Stimulated activated memory B cell treated with anti-CD40 and anti-IgM and Interleukin-4, amounts not matched to agents 10 μg/mL and 1 μg/mL and 100 μg/mL, for 72 hours (primary cell): ENCODE measurements at regions not wholly inside any gene's neighbourhood (a gene's known extent, or its start where the extent isn't known, plus 50 kb on each side); places are given as distances from the start of the nearest gene placed in this dataset.
A peak's percentile ranks its signal among the peaks of the same experiment; 100 is the strongest.

Experiments
- ATAC-seq: fragments of 150-1000 bp; cut with Tn5 transposase; 2 replicates; pipeline ENCODE4 v1.10.0; 2021
- H3K27ac Mint-ChIP-seq: one replicate; pipeline ENCODE4 v1.8.0; 2022; ENCODE audit warnings: mild to moderate bottlenecking, mixed read lengths
- H3K27me3 Mint-ChIP-seq: one replicate; pipeline ENCODE4 v1.8.0; 2022; ENCODE audit warnings: mixed read lengths
- H3K36me3 Mint-ChIP-seq: one replicate; pipeline ENCODE4 v1.8.0; 2022; ENCODE audit warnings: mixed read lengths
- H3K4me1 Mint-ChIP-seq: one replicate; pipeline ENCODE4 v1.8.0; 2022; ENCODE audit warnings: mixed read lengths
- H3K4me3 Mint-ChIP-seq: one replicate; pipeline ENCODE4 v1.8.0; 2022; ENCODE audit warnings: mild to moderate bottlenecking, moderate library complexity, mixed read lengths
- H3K9me3 Mint-ChIP-seq: one replicate; pipeline ENCODE4 v1.8.0; 2022; ENCODE audit warnings: mixed read lengths

DNA sequence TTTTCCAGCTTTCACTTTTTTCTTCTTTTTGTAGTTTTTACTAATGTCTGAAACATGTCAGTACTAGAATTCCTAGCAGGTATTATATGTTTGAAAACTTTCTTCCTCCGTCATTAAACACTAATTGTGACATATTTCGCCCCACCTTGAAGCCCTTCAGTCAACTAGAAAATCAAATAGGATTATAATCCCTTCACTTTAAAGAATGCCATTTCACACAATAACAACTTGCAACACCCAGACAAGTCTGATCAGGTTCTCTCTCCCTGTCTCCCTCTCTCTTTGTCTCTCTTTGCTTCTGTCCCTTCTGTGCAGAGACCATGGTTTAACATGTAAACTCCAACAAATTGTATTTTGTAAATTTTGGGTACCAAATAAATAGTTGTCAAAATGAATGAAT is 373.5 kb downstream of the SEMA3D start:
- no peaks in the 10 kb centered on the region for H3K36me3 Mint-ChIP-seq
- no peak for ATAC-seq
- H3K27me3 Mint-ChIP-seq = no peaks in the 10 kb centered on the region
- H3K9me3 Mint-ChIP-seq = no peaks in the 10 kb centered on the region
- H3K4me1 Mint-ChIP-seq = no peaks in the 10 kb centered on the region
- no peak overlapping the region for H3K4me3 Mint-ChIP-seq
- no peak overlapping the region for H3K27ac Mint-ChIP-seq

DNA sequence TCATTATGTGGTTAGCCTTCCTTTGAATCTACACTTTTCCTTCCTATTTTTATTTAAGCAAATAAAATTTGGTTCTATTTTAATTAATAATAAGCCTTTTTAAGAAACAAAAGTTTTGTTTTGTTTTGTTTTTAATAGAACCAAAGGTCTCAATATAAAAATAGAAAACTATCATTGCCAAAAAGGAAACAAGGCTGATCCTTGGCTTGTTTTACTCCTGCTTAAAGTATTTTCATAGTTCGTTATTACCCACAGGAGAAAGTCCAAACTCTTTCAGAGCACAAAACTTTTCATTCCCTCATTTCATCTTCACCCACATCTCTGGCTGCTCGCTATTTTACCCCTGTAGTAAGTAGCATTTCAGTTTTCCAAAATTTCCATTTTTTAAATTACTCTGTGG is 374.8 kb downstream of the SEMA3D start:
- no peaks in the 10 kb centered on the region for H3K36me3 Mint-ChIP-seq
- no peak overlapping the region for H3K4me3 Mint-ChIP-seq
- H3K27ac Mint-ChIP-seq = no peak overlapping the region
- no peaks in the 10 kb centered on the region for H3K4me1 Mint-ChIP-seq
- H3K27me3 Mint-ChIP-seq = no peaks in the 10 kb centered on the region
- no peak for ATAC-seq
- no peaks in the 10 kb centered on the region for H3K9me3 Mint-ChIP-seq

DNA sequence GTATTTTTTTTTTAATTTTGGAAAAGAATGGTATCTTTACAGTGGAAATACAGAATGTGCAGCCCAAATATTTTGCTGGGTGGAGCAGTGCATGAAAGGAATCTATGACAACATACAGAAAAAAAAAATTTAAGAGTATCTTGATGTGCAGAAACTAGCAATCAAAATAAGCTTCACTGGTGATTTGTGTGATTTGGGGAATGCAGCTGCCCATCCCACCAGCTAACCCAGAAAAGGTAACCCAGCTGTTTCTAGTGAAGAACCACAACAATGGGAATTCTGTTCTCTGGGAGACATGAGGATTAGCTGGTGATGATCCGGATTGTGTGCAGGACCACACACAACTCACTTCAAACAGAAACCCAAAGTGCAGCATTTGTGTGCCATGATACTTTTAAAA is 375.5 kb downstream of the SEMA3D start:
- H3K4me1 Mint-ChIP-seq = no peaks in the 10 kb centered on the region
- no peak overlapping the region for H3K4me3 Mint-ChIP-seq
- no peaks in the 10 kb centered on the region for H3K36me3 Mint-ChIP-seq
- H3K9me3 Mint-ChIP-seq = no peaks in the 10 kb centered on the region
- no peak overlapping the region for H3K27ac Mint-ChIP-seq
- no peak for ATAC-seq
- no peaks in the 10 kb centered on the region for H3K27me3 Mint-ChIP-seq

DNA sequence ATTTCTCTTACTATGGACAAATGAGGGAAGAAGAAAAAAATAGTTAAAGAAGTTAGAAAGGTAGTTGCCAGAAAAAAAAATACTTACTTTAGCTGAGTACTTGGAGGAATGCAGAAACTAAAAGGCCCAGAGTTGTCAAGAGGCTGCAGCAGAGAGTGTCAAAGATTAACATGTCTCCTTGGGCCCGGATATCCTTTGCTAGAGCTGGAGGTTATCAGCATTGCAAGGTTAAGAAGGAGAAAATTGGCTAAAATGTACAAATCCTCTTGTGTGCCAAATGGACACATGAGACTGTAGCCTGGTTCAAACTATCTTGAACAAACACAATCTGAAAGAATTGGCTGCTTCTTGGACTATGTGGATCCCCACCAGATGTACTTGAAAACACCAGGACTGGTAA is 377.0 kb downstream of the SEMA3D start:
- no peak overlapping the region for H3K27ac Mint-ChIP-seq
- no peak for ATAC-seq
- H3K9me3 Mint-ChIP-seq = no peaks in the 10 kb centered on the region
- no peaks in the 10 kb centered on the region for H3K36me3 Mint-ChIP-seq
- H3K27me3 Mint-ChIP-seq = no peaks in the 10 kb centered on the region
- H3K4me1 Mint-ChIP-seq = no peaks in the 10 kb centered on the region
- H3K4me3 Mint-ChIP-seq = no peak overlapping the region

DNA sequence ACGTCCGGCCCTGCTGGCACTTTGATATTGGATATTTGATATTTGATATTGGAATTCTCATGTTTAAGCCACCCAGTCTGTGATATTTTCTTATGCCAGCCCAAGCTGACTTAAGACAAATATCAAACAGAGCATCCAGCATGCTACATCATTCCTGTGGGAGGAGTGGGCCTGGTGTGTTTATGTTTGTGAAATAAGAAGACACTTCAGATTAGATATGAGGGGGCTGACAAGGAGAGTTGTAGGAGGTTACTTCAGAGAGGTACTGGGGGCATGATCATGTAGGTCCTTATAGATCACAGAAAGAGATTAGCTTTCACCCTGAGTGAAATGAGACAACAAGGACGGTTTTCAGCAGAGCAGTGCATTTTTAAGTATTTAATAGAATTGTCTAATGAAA is 382.9 kb downstream of the SEMA3D start:
- Mint-ChIP-seq H3K4me1 (no peaks in the 10 kb centered on the region), H3K9me3 (peaks cover 3% of the 10 kb centered on the region), H3K27ac (no peak overlapping the region), H3K4me3 (no peak overlapping the region), H3K27me3 (no peaks in the 10 kb centered on the region), H3K36me3 (no peaks in the 10 kb centered on the region)
- no peak for ATAC-seq

DNA sequence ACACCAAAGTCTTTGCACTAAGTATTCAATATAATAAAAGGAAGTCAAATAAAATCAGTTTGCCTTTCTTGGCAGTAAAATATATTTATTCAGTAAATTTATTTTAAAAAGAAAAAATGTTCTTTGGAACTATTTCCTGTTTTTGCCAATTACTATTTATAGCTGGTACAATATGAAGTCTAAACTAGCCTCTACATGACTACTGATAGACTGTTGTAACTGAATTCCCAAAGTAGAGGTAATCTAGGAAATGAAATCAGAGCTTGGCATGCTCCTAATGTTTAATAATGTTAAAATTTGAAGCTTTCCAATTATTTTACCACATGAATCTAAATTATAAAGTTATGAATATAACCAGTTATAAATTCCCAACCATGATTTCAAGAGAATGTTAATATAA is 385.5 kb downstream of the SEMA3D start:
- Mint-ChIP-seq H3K36me3 (no peaks in the 10 kb centered on the region), H3K4me3 (no peak overlapping the region), H3K27me3 (no peaks in the 10 kb centered on the region), H3K4me1 (no peaks in the 10 kb centered on the region), H3K27ac (no peak overlapping the region), H3K9me3 (peaks cover 7% of the 10 kb centered on the region)
- no peak for ATAC-seq

DNA sequence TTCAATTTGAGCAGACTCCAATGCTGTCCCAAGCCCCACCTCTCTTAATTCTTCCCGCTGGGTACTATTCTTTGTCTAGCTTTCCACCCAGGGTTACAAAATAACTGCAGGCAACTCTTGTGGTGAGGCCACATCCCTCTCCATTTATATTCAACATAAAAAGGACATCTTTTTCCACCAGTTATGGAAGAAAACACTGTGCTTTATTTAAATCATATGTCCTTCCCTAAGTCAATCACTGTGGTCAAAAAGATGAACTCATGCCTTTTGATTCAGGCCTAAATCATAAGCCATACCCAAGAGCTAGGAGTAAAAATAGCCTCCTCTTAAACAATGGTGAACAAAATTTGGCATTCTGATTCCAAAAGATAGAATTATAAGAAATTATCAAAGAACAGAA is 386.0 kb downstream of the SEMA3D start:
- Mint-ChIP-seq H3K4me3 (no peak overlapping the region), H3K27ac (no peak overlapping the region), H3K36me3 (no peaks in the 10 kb centered on the region), H3K4me1 (no peaks in the 10 kb centered on the region), H3K27me3 (no peaks in the 10 kb centered on the region), H3K9me3 (peaks cover 11% of the 10 kb centered on the region)
- ATAC-seq = no peak

DNA sequence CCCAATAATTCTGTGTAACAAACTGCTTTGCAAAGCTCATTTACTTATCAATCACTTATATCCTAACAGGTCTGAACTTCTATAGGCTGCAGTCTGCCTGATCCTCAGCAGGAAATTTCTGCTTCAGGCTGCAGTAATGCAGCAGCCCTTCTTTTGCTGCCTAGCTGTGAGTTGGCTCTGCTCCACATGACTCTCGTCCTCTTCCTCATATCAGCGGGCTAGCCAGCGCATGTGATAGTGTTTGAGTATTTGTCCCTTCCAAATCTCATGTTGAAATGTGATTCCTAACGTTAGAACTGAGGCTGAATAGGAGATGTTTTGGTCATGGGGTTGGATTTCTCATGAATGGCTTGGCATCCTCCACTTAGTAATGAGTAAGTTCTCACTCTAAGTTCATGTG is 387.8 kb downstream of the SEMA3D start:
- Mint-ChIP-seq H3K4me3 (no peak overlapping the region), H3K9me3 (peaks cover 11% of the 10 kb centered on the region), H3K27ac (no peak overlapping the region), H3K4me1 (no peaks in the 10 kb centered on the region), H3K36me3 (no peaks in the 10 kb centered on the region), H3K27me3 (no peaks in the 10 kb centered on the region)
- ATAC-seq = no peak

DNA sequence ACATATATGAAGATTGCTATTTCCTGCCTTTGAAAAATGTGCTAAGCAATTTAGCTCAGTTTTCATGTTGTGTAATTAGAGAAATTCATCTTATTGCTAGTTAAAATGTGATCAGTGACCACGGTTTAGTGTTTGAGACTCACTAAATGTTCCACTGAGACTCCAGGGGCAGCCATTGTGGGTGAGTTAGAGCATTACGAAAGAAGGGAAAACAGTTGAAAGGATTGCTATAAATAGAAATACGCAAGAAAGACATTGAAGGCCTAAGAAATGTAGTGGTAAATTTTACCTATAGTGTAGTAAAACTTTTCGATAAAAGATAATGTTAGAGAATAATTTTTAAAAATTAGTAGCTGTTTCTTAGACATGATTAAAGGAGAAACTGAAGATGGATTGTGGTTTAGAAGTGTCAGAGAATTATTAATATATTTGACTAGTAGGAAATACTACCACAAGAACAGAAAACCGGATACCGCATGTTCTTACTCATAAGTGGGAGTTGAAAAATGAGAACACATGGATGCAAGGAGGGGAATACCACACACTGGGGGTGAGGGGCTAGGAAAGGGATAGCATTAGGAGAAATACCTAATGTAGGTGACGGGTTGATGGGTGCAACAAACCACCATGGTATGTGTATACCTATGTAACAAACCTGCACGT is 394.5 kb downstream of the SEMA3D start:
- Mint-ChIP-seq H3K9me3 (peaks cover 8% of the 10 kb centered on the region), H3K36me3 (no peaks in the 10 kb centered on the region), H3K27me3 (no peaks in the 10 kb centered on the region), H3K4me3 (no peak overlapping the region), H3K4me1 (no peaks in the 10 kb centered on the region), H3K27ac (no peak overlapping the region)
- ATAC-seq = no peak

DNA sequence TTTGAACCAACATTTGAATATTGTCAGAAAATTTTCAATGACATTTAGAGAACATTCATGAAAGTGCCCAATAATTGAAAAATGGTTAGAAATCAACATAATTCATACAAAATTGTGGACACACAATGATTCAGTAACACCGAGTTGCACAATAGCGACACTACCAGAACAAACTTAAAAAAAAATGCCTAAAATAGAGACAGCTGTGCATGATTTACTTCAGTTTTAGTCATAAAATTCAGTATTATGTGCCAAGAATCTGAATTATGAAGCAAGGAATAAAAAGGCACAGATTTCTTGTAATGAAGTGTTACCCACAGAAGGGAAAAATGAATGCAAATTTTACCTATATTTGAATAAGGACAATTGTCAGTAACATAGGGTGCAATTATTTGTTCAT is 396.0 kb downstream of the SEMA3D start:
- Mint-ChIP-seq H3K9me3 (peaks cover under 1% of the 10 kb centered on the region), H3K36me3 (no peaks in the 10 kb centered on the region)
- ATAC-seq = no peak

DNA sequence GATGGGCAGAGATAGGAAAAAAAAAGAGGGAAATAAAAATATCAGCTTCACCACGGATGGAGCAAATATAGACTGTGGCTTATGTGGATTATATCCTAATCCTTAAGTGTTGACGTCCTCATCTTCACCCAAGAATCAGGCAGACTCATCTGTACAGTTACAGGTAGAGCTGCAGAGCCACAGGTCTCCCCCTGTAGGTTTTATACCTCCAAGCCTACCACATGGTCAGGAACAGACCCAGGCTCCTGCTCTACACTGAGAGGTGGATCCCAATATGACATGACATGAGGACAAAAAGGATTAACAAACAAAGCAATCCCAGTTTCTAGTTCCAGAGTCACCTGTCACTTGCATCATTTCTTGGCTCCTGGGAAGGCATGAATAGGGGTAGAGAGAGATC is 400.8 kb downstream of the SEMA3D start:
- H3K27ac Mint-ChIP-seq = no peak overlapping the region
- peak; percentile 43 for ATAC-seq
- H3K36me3 Mint-ChIP-seq = no peaks in the 10 kb centered on the region
- H3K27me3 Mint-ChIP-seq = no peaks in the 10 kb centered on the region
- H3K4me3 Mint-ChIP-seq = no peak overlapping the region
- H3K9me3 Mint-ChIP-seq = no peaks in the 10 kb centered on the region
- no peaks in the 10 kb centered on the region for H3K4me1 Mint-ChIP-seq

More for the DNA sequence above, 396.0 kb downstream of the SEMA3D start:
- no peak overlapping the region for H3K27ac Mint-ChIP-seq
- H3K4me1 Mint-ChIP-seq = no peaks in the 10 kb centered on the region
- H3K27me3 Mint-ChIP-seq = no peaks in the 10 kb centered on the region
- no peak overlapping the region for H3K4me3 Mint-ChIP-seq

DNA sequence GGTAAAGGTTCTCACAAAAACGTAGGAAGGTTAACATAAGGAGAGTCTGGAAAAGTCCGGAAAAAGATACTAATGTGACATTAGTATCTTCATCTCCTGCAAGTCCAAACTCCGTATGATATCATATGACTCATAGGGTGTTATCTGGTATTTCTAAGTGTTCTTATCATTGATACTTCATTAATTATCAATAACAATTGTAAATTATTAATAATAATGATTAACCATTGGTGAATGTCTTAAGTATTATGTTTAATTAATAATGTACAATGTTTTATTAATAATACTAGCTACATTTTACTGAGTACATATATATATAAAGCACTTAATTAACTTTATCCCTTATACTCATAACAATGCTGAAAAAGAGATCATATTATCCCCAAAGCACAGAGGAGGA is 402.4 kb downstream of the SEMA3D start:
- Mint-ChIP-seq H3K27ac (no peak overlapping the region), H3K4me3 (no peak overlapping the region), H3K4me1 (no peaks in the 10 kb centered on the region), H3K9me3 (peaks cover 3% of the 10 kb centered on the region), H3K27me3 (no peaks in the 10 kb centered on the region), H3K36me3 (no peaks in the 10 kb centered on the region)
- no peak for ATAC-seq

DNA sequence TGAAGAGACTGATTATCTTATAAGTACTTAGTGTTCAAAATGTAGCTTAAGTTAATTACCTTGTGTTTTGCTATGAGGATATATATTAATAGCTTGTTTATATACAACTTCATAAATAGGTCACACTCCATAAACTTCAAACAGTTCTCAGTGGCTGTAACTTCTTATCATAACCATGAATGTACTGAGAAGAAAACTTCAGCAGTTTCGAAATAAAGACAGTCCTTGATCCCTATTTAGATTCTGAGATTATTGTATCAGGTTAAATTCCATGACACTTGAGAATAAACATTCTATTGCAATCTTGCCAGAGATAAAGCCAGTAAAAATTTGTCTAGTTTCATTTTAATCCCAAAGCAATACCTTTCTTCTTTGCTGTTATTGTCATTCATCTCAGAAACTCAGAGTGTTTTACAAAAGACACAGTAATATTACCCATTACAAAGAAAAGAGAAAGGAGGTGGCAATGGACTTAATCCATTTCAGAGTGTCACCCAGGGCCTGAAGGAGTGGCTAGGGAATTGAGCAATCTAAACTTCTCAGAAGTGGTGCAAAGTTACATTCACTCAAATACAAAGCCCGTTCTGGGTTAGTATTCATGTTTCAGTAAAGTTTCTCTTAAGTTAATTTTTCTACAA is 403.6 kb downstream of the SEMA3D start:
- Mint-ChIP-seq H3K9me3 (peaks cover 3% of the 10 kb centered on the region), H3K27me3 (no peaks in the 10 kb centered on the region), H3K4me1 (no peaks in the 10 kb centered on the region), H3K36me3 (no peaks in the 10 kb centered on the region), H3K27ac (no peak overlapping the region), H3K4me3 (no peak overlapping the region)
- ATAC-seq = no peak

DNA sequence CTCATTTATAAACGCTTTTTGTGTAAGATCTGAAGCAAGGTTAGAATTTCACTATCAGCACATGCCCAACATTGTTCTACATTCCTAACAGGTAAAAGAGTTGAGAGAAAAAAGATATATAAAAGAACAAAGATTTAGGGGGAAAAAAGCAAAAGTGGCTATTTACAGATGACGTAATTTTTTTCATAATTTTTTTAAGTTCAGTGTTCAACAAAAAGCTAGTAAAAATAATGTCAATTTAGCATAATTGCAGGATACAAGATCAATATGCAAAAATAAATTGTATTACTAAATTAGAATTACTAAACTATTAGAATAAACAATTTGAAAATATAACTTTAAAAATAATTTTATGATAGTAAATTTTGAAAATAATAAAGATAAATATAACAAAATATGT is 405.0 kb downstream of the SEMA3D start:
- H3K27me3 Mint-ChIP-seq = no peaks in the 10 kb centered on the region
- no peak overlapping the region for H3K4me3 Mint-ChIP-seq
- H3K9me3 Mint-ChIP-seq = peaks cover 3% of the 10 kb centered on the region
- ATAC-seq = no peak
- H3K4me1 Mint-ChIP-seq = no peaks in the 10 kb centered on the region
- H3K27ac Mint-ChIP-seq = no peak overlapping the region
- no peaks in the 10 kb centered on the region for H3K36me3 Mint-ChIP-seq

DNA sequence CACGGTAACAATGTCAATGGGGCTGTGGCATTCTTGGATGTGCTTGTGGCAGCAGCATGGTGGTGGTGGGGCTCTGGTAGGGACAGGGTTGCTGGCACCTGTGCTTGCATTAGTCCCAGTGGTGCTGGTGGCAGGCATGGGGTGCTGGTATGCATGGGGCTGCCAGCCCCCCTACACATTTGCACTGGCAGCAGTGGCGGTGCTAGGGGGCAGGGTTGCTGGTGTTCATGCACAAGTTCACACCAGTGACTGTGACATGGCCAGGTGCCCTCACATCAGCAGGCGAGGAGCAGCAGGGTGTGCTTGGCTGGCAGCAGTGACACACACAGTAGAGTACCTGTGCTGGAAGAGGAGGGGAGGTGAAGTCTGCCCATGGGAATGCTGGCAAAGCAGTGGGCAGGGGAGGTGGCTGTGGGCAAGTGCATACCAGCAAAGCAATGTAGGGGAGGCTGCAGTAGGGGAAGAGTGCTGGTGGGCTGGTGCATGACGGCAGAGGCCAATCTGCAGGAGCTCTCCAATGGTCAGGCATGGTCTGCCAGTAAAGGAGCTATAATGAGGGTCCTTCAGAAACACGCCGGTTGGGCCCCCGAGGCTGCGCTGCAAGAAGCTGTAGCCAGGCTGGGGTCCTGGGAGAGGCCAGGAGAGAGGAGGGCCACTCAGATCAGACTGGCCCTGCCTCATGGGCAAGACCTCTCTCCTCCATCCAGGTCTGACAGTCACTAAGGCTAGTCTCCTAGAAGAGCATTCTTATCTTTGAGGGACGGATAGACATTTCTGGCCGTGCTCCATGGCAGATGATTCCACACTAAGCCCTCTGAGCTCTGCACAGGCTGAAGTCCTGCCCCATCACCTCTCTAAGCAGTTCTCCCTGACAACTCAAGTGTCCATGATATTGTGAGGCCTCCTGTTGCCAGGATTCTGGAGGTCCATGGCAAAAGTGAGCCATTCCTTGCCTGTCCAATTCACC is 406.4 kb downstream of the SEMA3D start:
- ATAC-seq = peak; percentile 51
- Mint-ChIP-seq H3K27me3 (no peaks in the 10 kb centered on the region), H3K4me1 (no peaks in the 10 kb centered on the region), H3K4me3 (no peak overlapping the region), H3K9me3 (peaks cover 3% of the 10 kb centered on the region), H3K36me3 (no peaks in the 10 kb centered on the region), H3K27ac (no peak overlapping the region)

DNA sequence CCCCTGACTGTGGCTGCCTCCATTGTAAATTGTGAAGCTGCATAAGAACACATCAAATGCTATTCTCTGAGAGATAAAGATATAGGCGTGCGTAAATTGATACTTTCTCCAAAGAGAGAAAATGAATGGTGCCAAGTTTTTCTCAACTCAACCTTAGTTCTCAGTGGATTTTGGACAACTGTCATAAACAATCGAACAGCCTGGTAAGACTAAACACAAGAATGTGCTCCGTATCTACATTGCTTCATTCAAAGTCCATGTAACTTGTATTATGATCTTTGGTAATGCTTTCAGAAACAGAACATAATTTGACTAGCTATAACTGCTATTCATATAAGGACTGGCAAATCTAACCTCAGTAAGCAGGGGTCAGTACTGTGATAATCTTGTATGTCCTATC is 429.1 kb downstream of the SEMA3D start:
- ATAC-seq = no peak
- H3K4me3 Mint-ChIP-seq = no peak overlapping the region

More for the DNA sequence above, 429.1 kb downstream of the SEMA3D start:
- Mint-ChIP-seq H3K9me3 (peaks cover 2% of the 10 kb centered on the region), H3K4me1 (no peaks in the 10 kb centered on the region), H3K27me3 (no peaks in the 10 kb centered on the region), H3K36me3 (no peaks in the 10 kb centered on the region), H3K27ac (no peak overlapping the region)
